ENCODE measurements at regions not wholly inside any gene's neighbourhood (a gene's known extent, or its start where the extent isn't known, plus 50 kb on each side); places are given as distances from the start of the nearest gene placed in this dataset.
A peak's percentile ranks its signal among the peaks of the same experiment; 100 is the strongest.

GRCh38 chr4:153117554-153117953, 86.7 kb upstream of the TRIM2 start:
- Histone ChIP-seq H3K27me3 (ENCODE audit: control insufficient read depth, insufficient read depth, low read length) (no peaks in the 10 kb centered on the region), H3K4me3 (ENCODE audit: low read depth, low read length) (no peak overlapping the region), H3K36me3 (ENCODE audit: control insufficient read depth, insufficient read depth, low read length) (no peaks in the 10 kb centered on the region)
- FAIRE-seq = no peak
- TF ChIP-seq CTCF (IDR thresholded peaks at IDR 0.05; ENCODE audit: insufficient read depth, low read length, severe bottlenecking) = no peak
- DNase-seq (ENCODE audit: low read depth) = no peak

GRCh38 chr4:153119626-153120025, 84.6 kb upstream of the TRIM2 start:
- no peak for DNase-seq (ENCODE audit: low read depth)
- Histone ChIP-seq H3K27me3 (ENCODE audit: control insufficient read depth, insufficient read depth, low read length) (no peaks in the 10 kb centered on the region), H3K4me3 (ENCODE audit: low read depth, low read length) (no peak overlapping the region), H3K36me3 (ENCODE audit: control insufficient read depth, insufficient read depth, low read length) (no peaks in the 10 kb centered on the region)
- FAIRE-seq = no peak
- TF ChIP-seq CTCF (IDR thresholded peaks at IDR 0.05; ENCODE audit: insufficient read depth, low read length, severe bottlenecking) = no peak

DNA sequence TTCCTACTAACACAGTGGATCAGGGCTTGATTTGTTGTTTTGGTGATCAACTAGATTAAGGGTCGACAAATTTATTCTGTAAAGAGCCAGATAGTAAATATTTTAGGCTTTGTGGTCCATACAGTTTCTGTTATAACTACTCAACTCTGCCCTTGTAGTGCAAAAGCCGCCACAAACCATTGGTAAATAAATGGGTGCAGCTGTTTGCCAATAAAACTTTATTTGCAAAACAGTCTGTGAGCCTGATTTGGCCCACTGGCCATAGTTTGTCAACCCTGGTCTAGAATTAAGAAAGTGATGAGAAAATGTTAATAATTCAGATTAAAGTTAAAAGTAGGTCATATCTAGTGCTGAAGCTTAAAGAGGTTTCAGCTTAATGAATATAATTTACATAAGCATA, 84.0 kb upstream of the TRIM2 start:
- no peak for FAIRE-seq

GRCh38 chr4:153122855-153123254, 81.4 kb upstream of the TRIM2 start:
- H3K27me3 ChIP-seq (ENCODE audit: control insufficient read depth, insufficient read depth, low read length) = no peaks in the 10 kb centered on the region
- FAIRE-seq = no peak
- TF ChIP-seq CTCF (IDR thresholded peaks at IDR 0.05; ENCODE audit: insufficient read depth, low read length, severe bottlenecking) = no peak
- H3K36me3 ChIP-seq (ENCODE audit: control insufficient read depth, insufficient read depth, low read length) = no peaks in the 10 kb centered on the region
- H3K4me3 ChIP-seq (ENCODE audit: low read depth, low read length) = no peak overlapping the region
- no peak for DNase-seq (ENCODE audit: low read depth)

More for the DNA sequence above, 84.0 kb upstream of the TRIM2 start:
- Histone ChIP-seq H3K36me3 (ENCODE audit: control insufficient read depth, insufficient read depth, low read length) (no peaks in the 10 kb centered on the region), H3K27me3 (ENCODE audit: control insufficient read depth, insufficient read depth, low read length) (no peaks in the 10 kb centered on the region), H3K4me3 (ENCODE audit: low read depth, low read length) (no peak overlapping the region)
- no peak for DNase-seq (ENCODE audit: low read depth)
- TF ChIP-seq CTCF (IDR thresholded peaks at IDR 0.05; ENCODE audit: insufficient read depth, low read length, severe bottlenecking) = no peak

DNA sequence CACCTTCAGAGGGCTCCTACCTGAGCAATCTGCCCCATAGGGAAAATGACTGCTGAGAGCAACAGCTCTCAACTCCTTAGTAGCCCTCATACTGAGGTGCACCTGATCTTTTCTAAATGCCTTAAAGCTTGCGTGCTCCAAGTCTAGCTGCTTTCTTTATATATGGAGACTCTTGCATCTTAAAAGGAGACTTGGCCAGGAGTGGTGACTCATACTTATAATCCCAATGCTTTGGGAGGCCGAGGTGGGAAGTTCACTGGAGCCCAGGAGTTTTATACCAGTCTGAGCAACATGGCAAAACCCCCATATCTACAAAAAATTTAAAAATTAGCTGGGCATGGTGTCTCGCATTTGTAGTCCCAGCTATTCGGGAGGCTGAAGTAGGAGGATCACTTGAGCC, 78.1 kb upstream of the TRIM2 start:
- TF ChIP-seq CTCF (IDR thresholded peaks at IDR 0.05; ENCODE audit: insufficient read depth, low read length, severe bottlenecking) = no peak

GRCh38 chr4:153127760-153128494, 76.3 kb upstream of the TRIM2 start:
- peak; percentile 67 for DNase-seq (ENCODE audit: low read depth)
- TF ChIP-seq CTCF (IDR thresholded peaks at IDR 0.05; ENCODE audit: insufficient read depth, low read length, severe bottlenecking) = peak; percentile 76
- H3K27me3 ChIP-seq (ENCODE audit: control insufficient read depth, insufficient read depth, low read length) = no peaks in the 10 kb centered on the region
- no peak overlapping the region for H3K4me3 ChIP-seq (ENCODE audit: low read depth, low read length)
- H3K36me3 ChIP-seq (ENCODE audit: control insufficient read depth, insufficient read depth, low read length) = no peaks in the 10 kb centered on the region
- FAIRE-seq = no peak

More for the DNA sequence above, 78.1 kb upstream of the TRIM2 start:
- H3K4me3 ChIP-seq (ENCODE audit: low read depth, low read length) = no peak overlapping the region
- no peaks in the 10 kb centered on the region for H3K36me3 ChIP-seq (ENCODE audit: control insufficient read depth, insufficient read depth, low read length)
- H3K27me3 ChIP-seq (ENCODE audit: control insufficient read depth, insufficient read depth, low read length) = no peaks in the 10 kb centered on the region
- FAIRE-seq (no peak), DNase-seq (ENCODE audit: low read depth) (no peak)
